GM23338 (cell line): ENCODE measurements at regions not wholly inside any gene's neighbourhood (a gene's known extent, or its start where the extent isn't known, plus 50 kb on each side); places are given as distances from the start of the nearest gene placed in this dataset.

Source experiments
- ATAC-seq: fragments of 200-7000 bp; cut with Tn5 transposase; 3 replicates; pipeline ENCODE4 v1.9.1; 2020
- DNase-seq: peaks from one replicate; pipeline ENCODE4 v3.0.0-alpha.2; 2015; ENCODE audit warnings: low spot score
- H2AFZ ChIP-seq: fragments of 200-600 bp; sonication (generic); 2 replicates; pipeline ENCODE4 v1.8.0; 2016; ENCODE audit warnings: antibody characterized with exemption, mild to moderate bottlenecking, moderate library complexity
- H3F3A ChIP-seq: fragments of 200-600 bp; sonication (generic); replicated peaks from 2 replicates; pipeline ENCODE4 v1.8.0; 2017; ENCODE audit warnings: antibody characterized with exemption, mixed run types, low read depth
- H3K27ac ChIP-seq: fragments of 200-600 bp; sonication (generic); 2 replicates; pipeline ENCODE4 v1.6.1; 2016; ENCODE audit warnings: low read depth
- H3K27me3 ChIP-seq: fragments of 200-600 bp; sonication (generic); 2 replicates; pipeline ENCODE4 v1.8.0; 2016; ENCODE audit warnings: mild to moderate bottlenecking, mixed run types, moderate library complexity; ENCODE audit not compliant: insufficient read depth
- H3K36me3 ChIP-seq: fragments of 200-600 bp; sonication (generic); 2 replicates; pipeline ENCODE4 v1.8.0; 2016; ENCODE audit warnings: mild to moderate bottlenecking; ENCODE audit not compliant: insufficient read depth
- H3K4me1 ChIP-seq: fragments of 200-600 bp; sonication (generic); 2 replicates; pipeline ENCODE4 v1.8.0; 2016; ENCODE audit warnings: mild to moderate bottlenecking, moderate library complexity; ENCODE audit not compliant: insufficient read depth
- H3K4me2 ChIP-seq: fragments of 200-600 bp; sonication (generic); 2 replicates; pipeline ENCODE4 v1.7.1; 2017; ENCODE audit warnings: mixed run types
- H3K4me3 ChIP-seq: fragments of 200-600 bp; sonication (generic); 2 replicates; pipeline ENCODE4 v1.6.1; 2016; ENCODE audit warnings: mixed run types
- H3K79me2 ChIP-seq: fragments of 200-600 bp; sonication (generic); replicated peaks from 2 replicates; pipeline ENCODE4 v1.8.0; 2017; ENCODE audit warnings: mild to moderate bottlenecking; ENCODE audit not compliant: insufficient read depth
- H3K9me2 ChIP-seq: fragments of 200-600 bp; sonication (generic); 2 replicates; pipeline ENCODE4 v1.8.0; 2017; ENCODE audit not compliant: insufficient read depth
- H4K20me1 ChIP-seq: fragments of 200-600 bp; sonication (generic); replicated peaks from 2 replicates; pipeline ENCODE4 v1.8.0; 2017; ENCODE audit warnings: mild to moderate bottlenecking; ENCODE audit not compliant: insufficient read depth
- H3K27ac Mint-ChIP-seq: 2 replicates; pipeline ENCODE4 v1.8.0; 2020; ENCODE audit warnings: inconsistent platforms, mild to moderate bottlenecking, moderate library complexity, mixed read lengths
- H3K27me3 Mint-ChIP-seq: 3 replicates; pipeline ENCODE4 v1.8.0; 2022; ENCODE audit warnings: low read depth, mild to moderate bottlenecking, moderate library complexity, mixed read lengths, inconsistent platforms; ENCODE audit not compliant: insufficient read depth, poor library complexity
- H3K36me3 Mint-ChIP-seq: 3 replicates; pipeline ENCODE4 v1.8.0; 2021; ENCODE audit warnings: low read depth, mild to moderate bottlenecking, inconsistent platforms, moderate library complexity, mixed read lengths
- H3K4me1 Mint-ChIP-seq: 3 replicates; pipeline ENCODE4 v1.8.0; 2020; ENCODE audit warnings: mild to moderate bottlenecking, inconsistent platforms, mixed read lengths
- H3K4me3 Mint-ChIP-seq: 3 replicates; pipeline ENCODE4 v1.8.0; 2021; ENCODE audit warnings: moderate library complexity, mild to moderate bottlenecking, inconsistent platforms, mixed read lengths
- H3K9me3 Mint-ChIP-seq: 3 replicates; pipeline ENCODE4 v1.8.0; 2020; ENCODE audit warnings: moderate library complexity, mild to moderate bottlenecking, inconsistent platforms, mixed read lengths
- CREB1 ChIP-seq: fragments of 250-450 bp; sonication (Bioruptor Pico); IDR thresholded peaks from 2 replicates; pipeline ENCODE4 v1.5.0; 2020; ENCODE audit warnings: low read depth, mild to moderate bottlenecking, moderate library complexity
- EZH2 ChIP-seq: fragments of 200-600 bp; sonication (generic); IDR thresholded peaks from one replicate; pipeline ENCODE4 v1.8.0; 2017; ENCODE audit warnings: antibody characterized with exemption, mild to moderate bottlenecking, low read depth; ENCODE audit not compliant: unreplicated experiment
- EZH2phosphoT487 ChIP-seq: fragments of 200-600 bp; sonication (generic); IDR thresholded peaks from one replicate; pipeline ENCODE4 v1.8.1; 2018; ENCODE audit warnings: antibody characterized with exemption; ENCODE audit not compliant: unreplicated experiment
- JUNB ChIP-seq: IDR thresholded peaks from one replicate; pipeline ENCODE4 v1.6.1; 2016; ENCODE audit warnings: antibody characterized with exemption; ENCODE audit not compliant: unreplicated experiment
- NANOG ChIP-seq: IDR thresholded peaks from 2 replicates; pipeline ENCODE4 v1.6.1; 2016; ENCODE audit warnings: antibody characterized with exemption, borderline replicate concordance
- STAT1 ChIP-seq: IDR thresholded peaks from one replicate; pipeline ENCODE4 v1.6.1; 2016; ENCODE audit warnings: antibody characterized with exemption; ENCODE audit not compliant: unreplicated experiment
- ZNF462 ChIP-seq: fragments of 250-450 bp; sonication (Bioruptor Pico); IDR thresholded peaks from 2 replicates; pipeline ENCODE4 v1.5.0; 2020; ENCODE audit warnings: mild to moderate bottlenecking, moderate library complexity
- TF ChIP-seq, protein P1 (sequence below), 2 experiments: fragments of 200-600 bp in 1 of 2; sonication (generic) in 1 of 2; conservative IDR thresholded peaks; 2 replicates each; pipeline versions ENCODE4 v1.5.1 to v1.6.1; 2016 to 2017; ENCODE audit warnings: antibody characterized with exemption in 2 of 2, low read depth in 2 of 2, mild to moderate bottlenecking in 2 of 2, moderate library complexity in 1 of 2
- TF ChIP-seq, protein P2 (sequence below): IDR thresholded peaks from 2 replicates; pipeline ENCODE4 v1.6.1; 2016; ENCODE audit warnings: antibody characterized with exemption

DNA sequence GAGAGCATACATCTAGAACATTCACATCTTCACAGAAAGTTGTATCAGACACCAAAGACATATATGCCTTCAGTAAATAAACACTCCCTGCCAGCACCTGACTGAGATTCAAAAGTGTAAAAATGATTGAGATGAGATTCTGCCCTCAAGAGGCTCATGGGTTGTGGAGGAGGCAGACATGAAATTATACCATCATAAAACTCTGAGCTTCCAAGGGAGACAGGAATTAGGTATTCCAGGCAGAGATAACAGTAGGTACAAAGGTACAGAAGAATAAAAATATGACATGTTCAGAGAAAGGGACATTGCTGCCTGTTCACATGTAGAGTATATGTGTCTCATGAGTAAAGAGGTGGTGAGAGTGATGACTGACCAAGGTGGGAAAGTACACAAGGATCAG, 322.3 kb downstream of the OSR1 start:
- Histone ChIP-seq H3K79me2 (no peaks in the 10 kb centered on the region), H2AFZ (no peak overlapping the region), H3K27me3 (no peaks in the 10 kb centered on the region), H3K4me3 (no peak overlapping the region), H3F3A (no peaks in the 10 kb centered on the region), H3K4me1 (no peaks in the 10 kb centered on the region), H3K9me2 (peaks cover 19% of the 10 kb centered on the region), H3K27ac (no peak overlapping the region), H4K20me1 (no peaks in the 10 kb centered on the region), H3K36me3 (no peaks in the 10 kb centered on the region), H3K4me2 (no peak overlapping the region)
- DNase-seq (no peak), ATAC-seq (no peak)
- Mint-ChIP-seq H3K27me3 (no peaks in the 10 kb centered on the region), H3K4me1 (no peaks in the 10 kb centered on the region), H3K27ac (no peak overlapping the region), H3K9me3 (no peaks in the 10 kb centered on the region), H3K4me3 (no peak overlapping the region), H3K36me3 (no peaks in the 10 kb centered on the region)
- no peak for TF ChIP-seq EZH2
- no peak for TF ChIP-seq JUNB

GRCh38 chr2:19035238-19035637, 323.2 kb downstream of the OSR1 start:
- peaks cover 19% of the 10 kb centered on the region for H3K9me2 ChIP-seq
- H3K4me1 Mint-ChIP-seq, result no peaks in the 10 kb centered on the region
- no peaks in the 10 kb centered on the region for H3K79me2 ChIP-seq
- H3K27ac Mint-ChIP-seq, result no peak overlapping the region
- no peak overlapping the region for H3K4me3 ChIP-seq
- no peaks in the 10 kb centered on the region for H3K9me3 Mint-ChIP-seq
- no peak for TF ChIP-seq EZH2phosphoT487
- TF ChIP-seq EZH2, result no peak
- TF ChIP-seq NANOG, result no peak
- TF ChIP-seq, protein P1, sequence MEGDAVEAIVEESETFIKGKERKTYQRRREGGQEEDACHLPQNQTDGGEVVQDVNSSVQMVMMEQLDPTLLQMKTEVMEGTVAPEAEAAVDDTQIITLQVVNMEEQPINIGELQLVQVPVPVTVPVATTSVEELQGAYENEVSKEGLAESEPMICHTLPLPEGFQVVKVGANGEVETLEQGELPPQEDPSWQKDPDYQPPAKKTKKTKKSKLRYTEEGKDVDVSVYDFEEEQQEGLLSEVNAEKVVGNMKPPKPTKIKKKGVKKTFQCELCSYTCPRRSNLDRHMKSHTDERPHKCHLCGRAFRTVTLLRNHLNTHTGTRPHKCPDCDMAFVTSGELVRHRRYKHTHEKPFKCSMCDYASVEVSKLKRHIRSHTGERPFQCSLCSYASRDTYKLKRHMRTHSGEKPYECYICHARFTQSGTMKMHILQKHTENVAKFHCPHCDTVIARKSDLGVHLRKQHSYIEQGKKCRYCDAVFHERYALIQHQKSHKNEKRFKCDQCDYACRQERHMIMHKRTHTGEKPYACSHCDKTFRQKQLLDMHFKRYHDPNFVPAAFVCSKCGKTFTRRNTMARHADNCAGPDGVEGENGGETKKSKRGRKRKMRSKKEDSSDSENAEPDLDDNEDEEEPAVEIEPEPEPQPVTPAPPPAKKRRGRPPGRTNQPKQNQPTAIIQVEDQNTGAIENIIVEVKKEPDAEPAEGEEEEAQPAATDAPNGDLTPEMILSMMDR (conservative IDR thresholded peaks at IDR 0.05; ENCODE audit: low read depth in 2 of 2), result no peak
- TF ChIP-seq, protein P2, sequence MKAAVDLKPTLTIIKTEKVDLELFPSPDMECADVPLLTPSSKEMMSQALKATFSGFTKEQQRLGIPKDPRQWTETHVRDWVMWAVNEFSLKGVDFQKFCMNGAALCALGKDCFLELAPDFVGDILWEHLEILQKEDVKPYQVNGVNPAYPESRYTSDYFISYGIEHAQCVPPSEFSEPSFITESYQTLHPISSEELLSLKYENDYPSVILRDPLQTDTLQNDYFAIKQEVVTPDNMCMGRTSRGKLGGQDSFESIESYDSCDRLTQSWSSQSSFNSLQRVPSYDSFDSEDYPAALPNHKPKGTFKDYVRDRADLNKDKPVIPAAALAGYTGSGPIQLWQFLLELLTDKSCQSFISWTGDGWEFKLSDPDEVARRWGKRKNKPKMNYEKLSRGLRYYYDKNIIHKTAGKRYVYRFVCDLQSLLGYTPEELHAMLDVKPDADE, result no peak
- TF ChIP-seq STAT1, result no peak
- no peak for TF ChIP-seq CREB1 (CRISPR knock-in tag)
- H3K4me2 ChIP-seq, result no peak overlapping the region
- no peaks in the 10 kb centered on the region for H3K27me3 ChIP-seq
- no peaks in the 10 kb centered on the region for H3F3A ChIP-seq
- ATAC-seq, result no peak
- H3K36me3 Mint-ChIP-seq, result no peaks in the 10 kb centered on the region
- H3K27ac ChIP-seq, result no peak overlapping the region
- H2AFZ ChIP-seq, result no peak overlapping the region
- no peaks in the 10 kb centered on the region for H3K4me1 ChIP-seq
- no peaks in the 10 kb centered on the region for H4K20me1 ChIP-seq
- H3K27me3 Mint-ChIP-seq, result no peaks in the 10 kb centered on the region
- DNase-seq, result no peak
- H3K4me3 Mint-ChIP-seq, result no peak overlapping the region
- H3K36me3 ChIP-seq, result no peaks in the 10 kb centered on the region

DNA sequence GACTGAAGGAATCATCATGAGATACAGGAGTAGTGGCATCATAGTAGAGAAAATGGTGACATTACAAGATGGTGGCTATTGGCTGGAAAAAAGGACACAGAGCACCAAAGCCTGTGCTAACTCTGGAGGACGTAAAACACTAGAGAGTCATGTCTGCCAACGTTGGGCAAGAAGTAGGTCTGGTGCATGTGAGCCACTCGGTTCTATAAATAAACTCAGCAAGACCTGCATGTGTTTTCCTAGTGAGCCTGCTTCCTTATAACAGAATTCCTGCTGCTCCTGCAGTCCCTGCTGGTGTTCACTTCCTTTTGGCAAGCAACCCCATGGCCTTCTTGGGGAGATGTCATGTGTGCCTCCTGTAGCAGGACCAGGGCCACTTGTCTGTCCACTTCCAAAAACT, 325.2 kb downstream of the OSR1 start:
- DNase-seq (no peak), ATAC-seq (no peak)
- H3K27ac Mint-ChIP-seq, result no peak overlapping the region
- no peak for TF ChIP-seq ZNF462 (CRISPR knock-in tag)
- TF ChIP-seq EZH2, result no peak

More for the DNA sequence above, 325.2 kb downstream of the OSR1 start:
- H3K4me3 ChIP-seq, result no peak overlapping the region
- no peaks in the 10 kb centered on the region for H3K4me1 ChIP-seq
- peaks cover 7% of the 10 kb centered on the region; the same call in 2 of the 3 replicates for H3K4me1 Mint-ChIP-seq
- no peak overlapping the region for H3K4me3 Mint-ChIP-seq
- H3F3A ChIP-seq, result no peaks in the 10 kb centered on the region
- no peaks in the 10 kb centered on the region for H3K36me3 ChIP-seq
- H3K27me3 ChIP-seq, result no peaks in the 10 kb centered on the region
- no peaks in the 10 kb centered on the region for H3K9me3 Mint-ChIP-seq
- H2AFZ ChIP-seq, result no peak overlapping the region
- no peaks in the 10 kb centered on the region for H3K27me3 Mint-ChIP-seq
- no peak overlapping the region for H3K27ac ChIP-seq
- no peaks in the 10 kb centered on the region for H3K79me2 ChIP-seq
- H3K9me2 ChIP-seq, result peaks cover 19% of the 10 kb centered on the region
- no peak overlapping the region for H3K4me2 ChIP-seq
- H3K36me3 Mint-ChIP-seq, result no peaks in the 10 kb centered on the region
- H4K20me1 ChIP-seq, result no peaks in the 10 kb centered on the region
